GM23338 (cell line): ENCODE measurements at regions not wholly inside any gene's neighbourhood (a gene's known extent, or its start where the extent isn't known, plus 50 kb on each side); places are given as distances from the start of the nearest gene placed in this dataset.

ENCODE experiments used
- CREB1 ChIP-seq: fragments of 250-450 bp; sonication (Bioruptor Pico); IDR thresholded peaks from 2 replicates; pipeline ENCODE4 v1.5.0; 2020; ENCODE audit warnings: low read depth, mild to moderate bottlenecking, moderate library complexity
- CTCF ChIP-seq, 2 experiments: fragments of 200-600 bp in 1 of 2; sonication (generic) in 1 of 2; conservative IDR thresholded peaks; 2 replicates each; pipeline versions ENCODE4 v1.5.1 to v1.6.1; 2016 to 2017; ENCODE audit warnings: antibody characterized with exemption in 2 of 2, low read depth in 2 of 2, mild to moderate bottlenecking in 2 of 2, moderate library complexity in 1 of 2
- EZH2 ChIP-seq: fragments of 200-600 bp; sonication (generic); IDR thresholded peaks from one replicate; pipeline ENCODE4 v1.8.0; 2017; ENCODE audit warnings: antibody characterized with exemption, mild to moderate bottlenecking, low read depth; ENCODE audit not compliant: unreplicated experiment
- EZH2phosphoT487 ChIP-seq: fragments of 200-600 bp; sonication (generic); IDR thresholded peaks from one replicate; pipeline ENCODE4 v1.8.1; 2018; ENCODE audit warnings: antibody characterized with exemption; ENCODE audit not compliant: unreplicated experiment
- JUNB ChIP-seq: IDR thresholded peaks from one replicate; pipeline ENCODE4 v1.6.1; 2016; ENCODE audit warnings: antibody characterized with exemption; ENCODE audit not compliant: unreplicated experiment
- NANOG ChIP-seq: IDR thresholded peaks from 2 replicates; pipeline ENCODE4 v1.6.1; 2016; ENCODE audit warnings: antibody characterized with exemption, borderline replicate concordance
- POLR2AphosphoS5 ChIP-seq: IDR thresholded peaks from 2 replicates; pipeline ENCODE4 v1.6.1; 2016; ENCODE audit warnings: antibody characterized with exemption, low read depth
- REST ChIP-seq: IDR thresholded peaks from one replicate; pipeline ENCODE4 v1.6.1; 2018; ENCODE audit warnings: antibody characterized with exemption; ENCODE audit not compliant: unreplicated experiment
- STAT1 ChIP-seq: IDR thresholded peaks from one replicate; pipeline ENCODE4 v1.6.1; 2016; ENCODE audit warnings: antibody characterized with exemption; ENCODE audit not compliant: unreplicated experiment
- ZNF114 ChIP-seq: fragments of 250-450 bp; sonication (Bioruptor Pico); IDR thresholded peaks from 2 replicates; pipeline ENCODE4 v1.5.0; 2020; ENCODE audit warnings: mild to moderate bottlenecking, moderate library complexity
- ZNF462 ChIP-seq: fragments of 250-450 bp; sonication (Bioruptor Pico); IDR thresholded peaks from 2 replicates; pipeline ENCODE4 v1.5.0; 2020; ENCODE audit warnings: mild to moderate bottlenecking, moderate library complexity
- TF ChIP-seq, protein P1 (sequence below): IDR thresholded peaks from 2 replicates; pipeline ENCODE4 v1.6.1; 2016; ENCODE audit warnings: antibody characterized with exemption

- TF ChIP-seq JUNB = no peak
- TF ChIP-seq POLR2AphosphoS5 = no peak
- TF ChIP-seq CTCF (conservative IDR thresholded peaks at IDR 0.05; ENCODE audit: low read depth in 2 of 2) = no peak
- no peak for TF ChIP-seq EZH2
- no peak for TF ChIP-seq REST
- TF ChIP-seq EZH2phosphoT487 = no peak
- TF ChIP-seq STAT1 = no peak
- no peak for TF ChIP-seq ZNF114 (CRISPR knock-in tag)
- no peak for TF ChIP-seq NANOG
- no peak for TF ChIP-seq CREB1
- TF ChIP-seq, protein P1, sequence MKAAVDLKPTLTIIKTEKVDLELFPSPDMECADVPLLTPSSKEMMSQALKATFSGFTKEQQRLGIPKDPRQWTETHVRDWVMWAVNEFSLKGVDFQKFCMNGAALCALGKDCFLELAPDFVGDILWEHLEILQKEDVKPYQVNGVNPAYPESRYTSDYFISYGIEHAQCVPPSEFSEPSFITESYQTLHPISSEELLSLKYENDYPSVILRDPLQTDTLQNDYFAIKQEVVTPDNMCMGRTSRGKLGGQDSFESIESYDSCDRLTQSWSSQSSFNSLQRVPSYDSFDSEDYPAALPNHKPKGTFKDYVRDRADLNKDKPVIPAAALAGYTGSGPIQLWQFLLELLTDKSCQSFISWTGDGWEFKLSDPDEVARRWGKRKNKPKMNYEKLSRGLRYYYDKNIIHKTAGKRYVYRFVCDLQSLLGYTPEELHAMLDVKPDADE = no peak
- no peak for TF ChIP-seq ZNF462 (CRISPR knock-in tag)
Measured at GRCh38 chr11:95625164-95625900, 164.2 kb downstream of the FAM76B start.
